ENCODE measurements at regions not wholly inside any gene's neighbourhood (a gene's known extent, or its start where the extent isn't known, plus 50 kb on each side); places are given as distances from the start of the nearest gene placed in this dataset.

DNA sequence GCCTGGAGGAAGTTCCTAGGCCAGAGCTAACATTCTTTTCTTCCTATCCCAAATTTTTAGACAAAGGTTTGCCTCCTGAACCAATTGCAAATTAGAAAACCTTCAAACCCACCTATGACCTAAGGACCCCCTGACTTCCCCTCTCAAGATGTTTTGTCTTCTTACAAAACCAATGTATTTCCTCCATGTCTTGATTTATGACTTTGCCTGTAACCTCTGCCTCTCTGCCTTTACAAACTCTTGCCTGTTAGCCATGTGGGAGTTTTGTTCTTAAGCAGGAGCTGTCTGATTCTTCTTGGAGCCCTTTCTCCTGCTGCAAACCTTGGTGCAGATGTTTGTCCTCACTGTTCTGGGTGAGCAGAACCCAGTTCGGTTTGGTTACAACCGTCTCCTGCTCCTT is 222.3 kb upstream of the BOD1L1 start:
- TF ChIP-seq, protein P1, sequence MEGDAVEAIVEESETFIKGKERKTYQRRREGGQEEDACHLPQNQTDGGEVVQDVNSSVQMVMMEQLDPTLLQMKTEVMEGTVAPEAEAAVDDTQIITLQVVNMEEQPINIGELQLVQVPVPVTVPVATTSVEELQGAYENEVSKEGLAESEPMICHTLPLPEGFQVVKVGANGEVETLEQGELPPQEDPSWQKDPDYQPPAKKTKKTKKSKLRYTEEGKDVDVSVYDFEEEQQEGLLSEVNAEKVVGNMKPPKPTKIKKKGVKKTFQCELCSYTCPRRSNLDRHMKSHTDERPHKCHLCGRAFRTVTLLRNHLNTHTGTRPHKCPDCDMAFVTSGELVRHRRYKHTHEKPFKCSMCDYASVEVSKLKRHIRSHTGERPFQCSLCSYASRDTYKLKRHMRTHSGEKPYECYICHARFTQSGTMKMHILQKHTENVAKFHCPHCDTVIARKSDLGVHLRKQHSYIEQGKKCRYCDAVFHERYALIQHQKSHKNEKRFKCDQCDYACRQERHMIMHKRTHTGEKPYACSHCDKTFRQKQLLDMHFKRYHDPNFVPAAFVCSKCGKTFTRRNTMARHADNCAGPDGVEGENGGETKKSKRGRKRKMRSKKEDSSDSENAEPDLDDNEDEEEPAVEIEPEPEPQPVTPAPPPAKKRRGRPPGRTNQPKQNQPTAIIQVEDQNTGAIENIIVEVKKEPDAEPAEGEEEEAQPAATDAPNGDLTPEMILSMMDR (IDR thresholded peaks at IDR 0.05): no peak
- TF ChIP-seq EP300 (IDR thresholded peaks at IDR 0.05) (no peak), POLR2A (IDR thresholded peaks at IDR 0.05) (no peak)

Measured in tibial nerve (tissue), 4 donors.